ENCODE measurements at regions not wholly inside any gene's neighbourhood (a gene's known extent, or its start where the extent isn't known, plus 50 kb on each side); places are given as distances from the start of the nearest gene placed in this dataset.

DNA sequence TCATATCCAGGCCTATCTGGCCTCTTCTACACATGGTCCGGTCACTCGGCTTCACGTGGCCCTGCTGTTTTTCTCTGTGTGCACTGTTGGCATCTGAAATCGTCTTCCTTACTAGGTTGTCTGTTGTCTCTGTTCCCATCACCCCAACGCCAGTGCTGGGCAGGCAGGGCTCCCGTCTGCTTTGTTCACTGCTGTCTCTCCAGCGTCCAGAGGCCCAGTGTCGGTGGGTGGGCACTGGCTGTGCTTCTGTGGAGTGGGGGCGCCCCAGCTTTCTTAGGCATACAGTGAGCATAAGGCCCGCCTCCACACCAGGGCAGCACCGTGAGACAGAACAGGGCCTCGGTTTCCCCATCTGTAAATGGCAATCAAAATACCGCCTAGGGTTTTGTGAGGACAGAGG is 153.1 kb downstream of the BCL11B start:
- TF ChIP-seq, protein P1, sequence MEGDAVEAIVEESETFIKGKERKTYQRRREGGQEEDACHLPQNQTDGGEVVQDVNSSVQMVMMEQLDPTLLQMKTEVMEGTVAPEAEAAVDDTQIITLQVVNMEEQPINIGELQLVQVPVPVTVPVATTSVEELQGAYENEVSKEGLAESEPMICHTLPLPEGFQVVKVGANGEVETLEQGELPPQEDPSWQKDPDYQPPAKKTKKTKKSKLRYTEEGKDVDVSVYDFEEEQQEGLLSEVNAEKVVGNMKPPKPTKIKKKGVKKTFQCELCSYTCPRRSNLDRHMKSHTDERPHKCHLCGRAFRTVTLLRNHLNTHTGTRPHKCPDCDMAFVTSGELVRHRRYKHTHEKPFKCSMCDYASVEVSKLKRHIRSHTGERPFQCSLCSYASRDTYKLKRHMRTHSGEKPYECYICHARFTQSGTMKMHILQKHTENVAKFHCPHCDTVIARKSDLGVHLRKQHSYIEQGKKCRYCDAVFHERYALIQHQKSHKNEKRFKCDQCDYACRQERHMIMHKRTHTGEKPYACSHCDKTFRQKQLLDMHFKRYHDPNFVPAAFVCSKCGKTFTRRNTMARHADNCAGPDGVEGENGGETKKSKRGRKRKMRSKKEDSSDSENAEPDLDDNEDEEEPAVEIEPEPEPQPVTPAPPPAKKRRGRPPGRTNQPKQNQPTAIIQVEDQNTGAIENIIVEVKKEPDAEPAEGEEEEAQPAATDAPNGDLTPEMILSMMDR (conservative IDR thresholded peaks at IDR 0.05): no peak
- TF ChIP-seq ZFX (IDR thresholded peaks at IDR 0.05): no peak

More for the DNA sequence above, 153.1 kb downstream of the BCL11B start:
- no peak overlapping the region for H3K27ac ChIP-seq
